GM12878 (cell line): ENCODE measurements at regions not wholly inside any gene's neighbourhood (a gene's known extent, or its start where the extent isn't known, plus 50 kb on each side); places are given as distances from the start of the nearest gene placed in this dataset.
A peak's percentile ranks its signal among the peaks of the same experiment; 100 is the strongest.

Experiments
- ATF3 ChIP-seq: IDR thresholded peaks from 2 replicates; pipeline ENCODE4 v1.6.1; 2011; ENCODE audit warnings: low read depth, mild to moderate bottlenecking, low read length, moderate library complexity, borderline replicate concordance; ENCODE audit errors: extremely low read depth
- CEBPZ ChIP-seq: fragments of 150-350 bp; IDR thresholded peaks from 2 replicates; pipeline ENCODE4 v1.6.1; 2016; ENCODE audit warnings: low read depth, low read length
- CREM ChIP-seq: IDR thresholded peaks from 2 replicates; pipeline ENCODE4 v1.6.1; 2014; ENCODE audit warnings: antibody characterized with exemption, low read depth
- E2F4 ChIP-seq: IDR thresholded peaks from 2 replicates; pipeline ENCODE4 v1.6.1; 2012; ENCODE audit warnings: low read depth, low read length, improper control_type of control experiment
- IRF4 ChIP-seq: IDR thresholded peaks from 2 replicates; pipeline ENCODE4 v1.6.1; 2011; ENCODE audit warnings: low read depth, low read length
- KAT2A ChIP-seq: conservative IDR thresholded peaks from 2 replicates; pipeline ENCODE4 v1.6.1; 2011; ENCODE audit warnings: low read depth, low read length; ENCODE audit not compliant: control insufficient read depth
- LARP7 ChIP-seq: fragments of 450-650 bp; IDR thresholded peaks from 2 replicates; pipeline ENCODE4 v1.6.1; 2017; ENCODE audit warnings: mild to moderate bottlenecking
- NFYA ChIP-seq: IDR thresholded peaks from 2 replicates; pipeline ENCODE4 v1.6.1; 2011; ENCODE audit warnings: low read depth, mild to moderate bottlenecking, low read length, improper control_type of control experiment, borderline replicate concordance
- NKRF ChIP-seq: fragments of 450-650 bp; conservative IDR thresholded peaks from 2 replicates; pipeline ENCODE4 v1.6.1; 2017; ENCODE audit warnings: mild to moderate bottlenecking, moderate library complexity
- NRF1 ChIP-seq: conservative IDR thresholded peaks from 2 replicates; pipeline ENCODE4 v1.6.1; 2011; ENCODE audit warnings: mild to moderate bottlenecking, low read depth, low read length, improper control_type of control experiment
- RB1 ChIP-seq: fragments of 450-650 bp; formaldehyde crosslinking; IDR thresholded peaks from 2 replicates; pipeline ENCODE4 v1.6.1; 2017; ENCODE audit warnings: mild to moderate bottlenecking, borderline replicate concordance
- RUNX3 ChIP-seq: IDR thresholded peaks from 2 replicates; pipeline ENCODE4 v1.6.1; 2012; ENCODE audit warnings: low read length, inconsistent platforms
- SIN3A ChIP-seq: IDR thresholded peaks from 2 replicates; pipeline ENCODE4 v1.6.1; 2012; ENCODE audit warnings: low read depth, low read length, improper control_type of control experiment
- SUZ12 ChIP-seq: fragments of 200-600 bp; sonication (generic); IDR thresholded peaks from one replicate; pipeline ENCODE4 v1.6.1; 2018; ENCODE audit warnings: antibody characterized with exemption, mild to moderate bottlenecking; ENCODE audit not compliant: unreplicated experiment
- TAF1 ChIP-seq: IDR thresholded peaks from 2 replicates; pipeline ENCODE4 v1.6.1; 2011; ENCODE audit warnings: mild to moderate bottlenecking, low read depth, low read length, borderline replicate concordance
- ZBTB4 ChIP-seq: fragments of 450-650 bp; formaldehyde crosslinking; IDR thresholded peaks from 2 replicates; pipeline ENCODE4 v1.4.0; 2022; ENCODE audit warnings: mild to moderate bottlenecking, moderate library complexity
- ZNF592 ChIP-seq: fragments of 450-650 bp; IDR thresholded peaks from 2 replicates; pipeline ENCODE4 v1.6.1; 2017; ENCODE audit warnings: mild to moderate bottlenecking, moderate library complexity

GRCh38 chr10:62709200-62709599 lies 95.3 kb upstream of the ADO start (continued):
- no peak for TF ChIP-seq ZNF592
- TF ChIP-seq TAF1, result no peak
- no peak for TF ChIP-seq SIN3A
- peak; percentile 79 for TF ChIP-seq RUNX3
- TF ChIP-seq LARP7, result no peak
- no peak for TF ChIP-seq ZBTB4 (CRISPR knock-in tag)
- TF ChIP-seq NKRF, result no peak
- TF ChIP-seq SUZ12, result no peak
- TF ChIP-seq KAT2A, result no peak
- TF ChIP-seq RB1, result no peak
- peak; percentile 28; the same call in 1 of the 2 replicates for TF ChIP-seq CREM
- TF ChIP-seq E2F4, result no peak
- TF ChIP-seq ATF3, result no peak
- no peak for TF ChIP-seq NFYA
- TF ChIP-seq CEBPZ, result no peak
- TF ChIP-seq IRF4, result no peak
- no peak for TF ChIP-seq NRF1
